Neutrophil (primary cell): ENCODE measurements at regions not wholly inside any gene's neighbourhood (a gene's known extent, or its start where the extent isn't known, plus 50 kb on each side); places are given as distances from the start of the nearest gene placed in this dataset.

Source experiments
- H3K27ac ChIP-seq: fragments of 200-600 bp; sonication (generic); 2 replicates; pipeline ENCODE4 v1.5.1; 2016; ENCODE audit warnings: mild to moderate bottlenecking, moderate library complexity
- H3K27me3 ChIP-seq: fragments of 200-600 bp; sonication (generic); 2 replicates; pipeline ENCODE4 v1.6.0; 2016; ENCODE audit warnings: mild to moderate bottlenecking
- H3K36me3 ChIP-seq: fragments of 200-600 bp; sonication (generic); 2 replicates; pipeline ENCODE4 v1.5.1; 2017
- H3K4me1 ChIP-seq, 2 experiments: fragments of 200-600 bp in 1 of 2; sonication (generic) in 1 of 2; 1 replicate in 1 of 2; 2 replicates in 1 of 2; pipeline versions ENCODE4 v1.5.1 to v1.6.1; 2013 to 2016; ENCODE audit warnings: low read depth in 1 of 2, low read length in 1 of 2, mild to moderate bottlenecking in 1 of 2, moderate library complexity in 1 of 2; ENCODE audit not compliant: control insufficient read depth in 1 of 2, insufficient read depth in 1 of 2
- H3K4me3 ChIP-seq, 2 experiments: fragments of 200-600 bp in 1 of 2; sonication (generic) in 1 of 2; 1 replicate in 1 of 2; 2 replicates in 1 of 2; pipeline ENCODE4 v1.5.1; 2013 to 2016; ENCODE audit warnings: low read depth in 1 of 2, low read length in 1 of 2, mild to moderate bottlenecking in 1 of 2, moderate library complexity in 1 of 2
- H3K9me3 ChIP-seq: fragments of 200-600 bp; sonication (generic); 2 replicates; pipeline ENCODE4 v1.5.1; 2016
- CTCF ChIP-seq: fragments of 200-600 bp; sonication (generic); IDR thresholded peaks from 2 replicates; pipeline ENCODE4 v1.5.1; 2016; ENCODE audit warnings: antibody characterized with exemption

- TF ChIP-seq CTCF = no peak
- H3K4me1 ChIP-seq = no peaks in the 10 kb centered on the region
- H3K27ac ChIP-seq = no peak overlapping the region
- H3K36me3 ChIP-seq = no peaks in the 10 kb centered on the region
- H3K27me3 ChIP-seq = no peaks in the 10 kb centered on the region
- no peak overlapping the region for H3K4me3 ChIP-seq
- H3K9me3 ChIP-seq = no peaks in the 10 kb centered on the region
Measured at GRCh38 chr2:2762166-2762908, 431.3 kb upstream of the MYT1L start.

DNA sequence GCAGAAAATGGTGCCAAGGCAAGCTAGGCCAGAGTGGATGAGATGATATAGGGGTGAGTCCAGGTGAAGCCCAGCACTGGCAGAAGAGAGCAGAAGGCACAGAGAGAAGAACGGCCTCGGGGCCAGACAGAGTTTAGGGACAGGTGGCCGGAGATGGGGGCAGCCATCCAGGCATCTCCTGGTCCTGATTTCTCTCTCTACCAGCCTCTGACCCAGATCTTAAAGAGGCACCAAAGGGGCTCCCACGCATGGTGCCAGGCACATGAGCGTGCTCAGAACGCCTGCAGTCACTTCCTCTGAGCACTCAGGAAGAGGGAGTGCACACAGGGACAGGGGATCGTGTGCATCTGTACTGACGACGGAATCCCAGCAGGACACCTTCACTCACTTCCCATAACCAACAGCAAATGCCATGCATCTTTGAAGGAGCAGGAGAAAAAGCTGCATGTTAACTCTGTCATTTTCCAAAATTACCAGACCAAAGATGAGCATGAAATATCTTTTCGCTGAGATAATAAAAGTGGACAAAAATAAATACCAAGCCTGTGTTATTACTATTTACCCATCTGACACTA is 427.8 kb upstream of the MYT1L start:
- Histone ChIP-seq H3K4me1 (no peaks in the 10 kb centered on the region), H3K4me3 (no peak overlapping the region), H3K27ac (no peak overlapping the region), H3K9me3 (no peaks in the 10 kb centered on the region), H3K36me3 (no peaks in the 10 kb centered on the region), H3K27me3 (no peaks in the 10 kb centered on the region)
- TF ChIP-seq CTCF = no peak

DNA sequence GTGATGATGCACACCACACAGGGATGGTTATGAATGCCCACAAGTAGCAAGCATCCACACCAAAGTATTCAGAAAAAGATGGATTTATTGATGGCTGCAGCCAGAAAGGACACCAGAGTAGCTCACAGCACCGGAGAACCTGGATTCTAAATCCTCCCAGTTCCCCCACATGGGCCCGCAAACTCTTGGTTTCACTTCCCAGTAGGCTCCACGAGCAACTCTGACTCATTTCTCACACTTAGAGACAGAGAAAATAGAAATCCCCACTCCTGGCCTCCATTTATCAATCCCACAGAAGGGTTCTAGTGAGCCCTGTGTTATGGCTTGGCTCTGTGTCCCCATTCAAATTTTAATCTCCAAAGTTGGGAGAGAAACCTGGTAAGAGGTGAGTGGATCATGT is 426.7 kb upstream of the MYT1L start:
- TF ChIP-seq CTCF = no peak
- Histone ChIP-seq H3K36me3 (no peaks in the 10 kb centered on the region), H3K4me3 (no peak overlapping the region)

GRCh38 chr2:2756886-2757285 is 425.8 kb upstream of the MYT1L start:
- Histone ChIP-seq H3K9me3 (no peaks in the 10 kb centered on the region), H3K36me3 (no peaks in the 10 kb centered on the region), H3K27me3 (no peaks in the 10 kb centered on the region), H3K4me1 (no peaks in the 10 kb centered on the region), H3K4me3 (no peak overlapping the region), H3K27ac (no peak overlapping the region)
- TF ChIP-seq CTCF = no peak

More for the DNA sequence above, 426.7 kb upstream of the MYT1L start:
- Histone ChIP-seq H3K4me1 (no peaks in the 10 kb centered on the region), H3K27me3 (no peaks in the 10 kb centered on the region), H3K27ac (no peak overlapping the region), H3K9me3 (no peaks in the 10 kb centered on the region)

DNA sequence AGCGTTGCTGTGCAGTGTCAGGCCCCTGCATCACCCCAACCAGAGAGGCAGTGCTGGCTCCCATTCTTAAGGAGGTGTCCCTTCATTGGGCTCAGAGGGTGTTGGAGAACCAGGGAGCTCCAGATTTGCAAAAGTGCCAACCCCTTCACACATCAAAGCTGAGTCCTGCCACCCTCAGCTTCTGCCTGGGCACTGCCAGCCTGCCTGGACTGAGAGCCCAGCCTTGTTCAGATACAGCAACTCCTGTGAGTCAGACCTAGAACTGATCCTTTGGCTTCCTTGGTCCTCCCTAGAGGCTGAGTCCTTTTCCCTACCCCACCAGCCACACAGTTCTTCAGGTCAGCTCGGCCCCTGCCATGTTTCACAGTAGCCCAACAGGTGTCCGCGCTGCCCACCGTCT is 424.9 kb upstream of the MYT1L start:
- no peak for TF ChIP-seq CTCF

More for the DNA sequence above, 424.9 kb upstream of the MYT1L start:
- no peak overlapping the region for H3K27ac ChIP-seq
- no peak overlapping the region for H3K4me3 ChIP-seq
- no peaks in the 10 kb centered on the region for H3K4me1 ChIP-seq
- H3K9me3 ChIP-seq = no peaks in the 10 kb centered on the region
- no peaks in the 10 kb centered on the region for H3K36me3 ChIP-seq
- no peaks in the 10 kb centered on the region for H3K27me3 ChIP-seq
